DOHH2 (cell line): ENCODE measurements at regions not wholly inside any gene's neighbourhood (a gene's known extent, or its start where the extent isn't known, plus 50 kb on each side); places are given as distances from the start of the nearest gene placed in this dataset.

Experiments used
- H3F3A ChIP-seq: fragments of 200-600 bp; sonication (generic), shearing (Covaris generic); 2 replicates; pipeline ENCODE4 v1.6.0; 2016; ENCODE audit warnings: antibody characterized with exemption, mild to moderate bottlenecking; ENCODE audit not compliant: control insufficient read depth, insufficient read depth
- H3K27ac ChIP-seq: fragments of 200-600 bp; sonication (generic); 2 replicates; pipeline ENCODE4 v1.5.1; 2014; ENCODE audit warnings: low read depth, mild to moderate bottlenecking, low read length, moderate library complexity
- H3K27me3 ChIP-seq: fragments of 200-600 bp; sonication (generic); 2 replicates; pipeline ENCODE4 v1.6.1; 2014; ENCODE audit warnings: mild to moderate bottlenecking, low read length, mixed read lengths; ENCODE audit not compliant: control insufficient read depth
- H3K36me3 ChIP-seq: fragments of 200-600 bp; sonication (generic); 2 replicates; pipeline ENCODE4 v1.6.1; 2014; ENCODE audit warnings: mild to moderate bottlenecking, low read length, moderate library complexity, mixed read lengths; ENCODE audit not compliant: control insufficient read depth
- H3K4me1 ChIP-seq: fragments of 200-600 bp; sonication (generic); 2 replicates; pipeline ENCODE4 v1.6.1; 2014; ENCODE audit warnings: mild to moderate bottlenecking, low read length, mixed read lengths; ENCODE audit not compliant: control insufficient read depth
- H3K4me2 ChIP-seq: fragments of 200-600 bp; sonication (generic); 2 replicates; pipeline ENCODE4 v1.6.0; 2014; ENCODE audit warnings: mild to moderate bottlenecking, low read length, moderate library complexity
- H3K4me3 ChIP-seq: fragments of 200-600 bp; sonication (generic); 2 replicates; pipeline ENCODE4 v1.5.1; 2014; ENCODE audit warnings: mild to moderate bottlenecking, low read length, mixed read lengths
- H3K79me2 ChIP-seq: fragments of 200-600 bp; sonication (generic); 2 replicates; pipeline ENCODE4 v1.6.1; 2014; ENCODE audit warnings: mild to moderate bottlenecking, low read length, mixed read lengths; ENCODE audit not compliant: control insufficient read depth
- H3K9me2 ChIP-seq: fragments of 200-600 bp; sonication (generic); replicated peaks from 2 replicates; pipeline ENCODE4 v1.6.1; 2014; ENCODE audit warnings: mild to moderate bottlenecking, low read length, mixed read lengths; ENCODE audit not compliant: control insufficient read depth
- H3K9me3 ChIP-seq: fragments of 200-600 bp; sonication (generic); 2 replicates; pipeline ENCODE4 v1.6.1; 2014; ENCODE audit warnings: antibody characterized with exemption, low read length, mixed read lengths; ENCODE audit not compliant: control insufficient read depth, insufficient read depth
- H4K20me1 ChIP-seq: fragments of 200-600 bp; sonication (generic); 2 replicates; pipeline ENCODE4 v1.6.0; 2014; ENCODE audit warnings: low read depth, mild to moderate bottlenecking, antibody characterized with exemption, low read length, moderate library complexity; ENCODE audit not compliant: control insufficient read depth, insufficient read depth
- CTCF ChIP-seq: fragments of 200-600 bp; sonication (generic); IDR thresholded peaks from one replicate; pipeline ENCODE4 v1.5.1; 2014; ENCODE audit warnings: antibody characterized with exemption, mild to moderate bottlenecking, low read depth, low read length; ENCODE audit not compliant: poor library complexity, severe bottlenecking
- EZH2phosphoT487 ChIP-seq: fragments of 200-600 bp; sonication (generic); IDR thresholded peaks from 2 replicates; pipeline ENCODE4 v1.6.1; 2017; ENCODE audit warnings: borderline replicate concordance, mild to moderate bottlenecking, antibody characterized with exemption, low read length, moderate library complexity, mixed read lengths

GRCh38 chr5:154626876-154627557 lies 128.2 kb upstream of the LARP1 start:
- no peaks in the 10 kb centered on the region for H3K4me1 ChIP-seq
- no peak overlapping the region for H3K4me3 ChIP-seq
- no peak overlapping the region for H3K4me2 ChIP-seq
- 0 out of 2 replicates have a peak, but pooled peaks cover 2% of the 10 kb centered on the region for H3K27me3 ChIP-seq
- H3K9me3 ChIP-seq = no peaks in the 10 kb centered on the region
- no peaks in the 10 kb centered on the region for H3K9me2 ChIP-seq
- H3K36me3 ChIP-seq = no peaks in the 10 kb centered on the region
- TF ChIP-seq CTCF = no peak
- no peak for TF ChIP-seq EZH2phosphoT487
- H3K27ac ChIP-seq = no peak overlapping the region
- H4K20me1 ChIP-seq = no peaks in the 10 kb centered on the region
- H3F3A ChIP-seq = no peaks in the 10 kb centered on the region
- H3K79me2 ChIP-seq = no peaks in the 10 kb centered on the region

- no peaks in the 10 kb centered on the region for H3K9me2 ChIP-seq
- H4K20me1 ChIP-seq = no peaks in the 10 kb centered on the region
- H3K27me3 ChIP-seq = 0 out of 2 replicates have a peak, but pooled peaks cover 2% of the 10 kb centered on the region
- no peaks in the 10 kb centered on the region for H3K79me2 ChIP-seq
- H3F3A ChIP-seq = no peaks in the 10 kb centered on the region
- H3K9me3 ChIP-seq = no peaks in the 10 kb centered on the region
- no peaks in the 10 kb centered on the region for H3K36me3 ChIP-seq
- no peak overlapping the region for H3K4me2 ChIP-seq
- TF ChIP-seq CTCF = no peak
- TF ChIP-seq EZH2phosphoT487 = no peak
- no peaks in the 10 kb centered on the region for H3K4me1 ChIP-seq
- H3K4me3 ChIP-seq = no peak overlapping the region
- no peak overlapping the region for H3K27ac ChIP-seq
Measured at GRCh38 chr5:154625031-154625430, 130.1 kb upstream of the LARP1 start.

GRCh38 chr5:154624341-154624740 lies 130.8 kb upstream of the LARP1 start:
- H4K20me1 ChIP-seq = no peaks in the 10 kb centered on the region
- H3K36me3 ChIP-seq = no peaks in the 10 kb centered on the region
- H3K9me2 ChIP-seq = no peaks in the 10 kb centered on the region
- TF ChIP-seq CTCF = no peak
- TF ChIP-seq EZH2phosphoT487 = no peak
- no peaks in the 10 kb centered on the region for H3K4me1 ChIP-seq
- H3K27me3 ChIP-seq = 0 out of 2 replicates have a peak, but pooled peaks cover 2% of the 10 kb centered on the region
- no peak overlapping the region for H3K27ac ChIP-seq
- H3K4me3 ChIP-seq = no peak overlapping the region
- H3K9me3 ChIP-seq = no peaks in the 10 kb centered on the region
- H3K79me2 ChIP-seq = no peaks in the 10 kb centered on the region
- H3F3A ChIP-seq = no peaks in the 10 kb centered on the region
- H3K4me2 ChIP-seq = no peak overlapping the region

GRCh38 chr5:154620411-154620810 lies 134.8 kb upstream of the LARP1 start:
- Histone ChIP-seq H3K4me1 (no peaks in the 10 kb centered on the region), H4K20me1 (no peaks in the 10 kb centered on the region), H3K27ac (no peak overlapping the region), H3K36me3 (no peaks in the 10 kb centered on the region), H3K79me2 (no peaks in the 10 kb centered on the region), H3K9me3 (no peaks in the 10 kb centered on the region), H3F3A (no peaks in the 10 kb centered on the region), H3K4me3 (no peak overlapping the region), H3K9me2 (no peaks in the 10 kb centered on the region), H3K4me2 (no peak overlapping the region), H3K27me3 (no peaks in the 10 kb centered on the region)
- TF ChIP-seq EZH2phosphoT487 (no peak), CTCF (no peak)
